Activated T-cell treated with anti-CD3 and anti-CD28 coated beads, Interleukin-2, amount 50 U/mL, for 24 hours (primary cell): ENCODE measurements at regions not wholly inside any gene's neighbourhood (a gene's known extent, or its start where the extent isn't known, plus 50 kb on each side); places are given as distances from the start of the nearest gene placed in this dataset.
"Not testable (repeated sequence)": the region's sequence is repeated elsewhere in the genome, so short reads cannot be mapped to it uniquely, and the experiment has no call there.

Experiments used
- DNase-seq: peaks from one replicate; pipeline ENCODE4 v3.0.0-alpha.2; 2020
- H3K27ac Mint-ChIP-seq: 2 replicates; pipeline ENCODE4 v1.8.0; 2020; ENCODE audit warnings: mild to moderate bottlenecking, mixed read lengths
- H3K27me3 Mint-ChIP-seq: 2 replicates; pipeline ENCODE4 v1.8.0; 2020; ENCODE audit warnings: mixed read lengths
- H3K36me3 Mint-ChIP-seq: 2 replicates; pipeline ENCODE4 v1.8.0; 2020; ENCODE audit warnings: low read depth, mixed read lengths
- H3K4me1 Mint-ChIP-seq: 2 replicates; pipeline ENCODE4 v1.8.0; 2020; ENCODE audit warnings: low read depth, mixed read lengths
- H3K4me3 Mint-ChIP-seq: 2 replicates; pipeline ENCODE4 v1.8.0; 2020; ENCODE audit warnings: mild to moderate bottlenecking, moderate library complexity, mixed read lengths
- H3K9me3 Mint-ChIP-seq: 2 replicates; pipeline ENCODE4 v1.8.0; 2020; ENCODE audit warnings: mixed read lengths

DNA sequence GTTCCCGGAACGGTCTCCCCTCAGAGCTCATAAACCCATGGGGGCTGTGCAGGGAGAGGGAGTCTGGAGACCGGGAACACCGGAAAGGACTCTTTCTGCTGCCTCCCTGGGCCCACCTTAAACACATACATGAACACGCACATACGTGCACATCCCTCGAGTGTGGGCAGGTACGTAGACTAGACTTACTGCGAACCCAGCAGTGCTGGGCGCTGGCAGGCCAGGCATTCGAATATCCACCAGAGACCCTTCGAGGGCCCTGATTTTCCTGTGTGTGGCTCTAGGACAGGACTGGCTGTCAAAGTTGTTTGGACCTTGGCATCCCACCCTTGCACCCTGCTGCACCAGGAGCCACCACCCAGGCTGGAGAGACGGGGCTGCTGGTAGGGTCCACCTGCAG is 102.7 kb downstream of the PLXNA1 start:
- no peaks in the 10 kb centered on the region for H3K9me3 Mint-ChIP-seq
- no peak for DNase-seq
- H3K4me3 Mint-ChIP-seq: no peak overlapping the region
- no peaks in the 10 kb centered on the region for H3K36me3 Mint-ChIP-seq
- H3K27me3 Mint-ChIP-seq: peaks cover 6% of the 10 kb centered on the region
- H3K4me1 Mint-ChIP-seq: no peaks in the 10 kb centered on the region
- H3K27ac Mint-ChIP-seq: no peak overlapping the region

DNA sequence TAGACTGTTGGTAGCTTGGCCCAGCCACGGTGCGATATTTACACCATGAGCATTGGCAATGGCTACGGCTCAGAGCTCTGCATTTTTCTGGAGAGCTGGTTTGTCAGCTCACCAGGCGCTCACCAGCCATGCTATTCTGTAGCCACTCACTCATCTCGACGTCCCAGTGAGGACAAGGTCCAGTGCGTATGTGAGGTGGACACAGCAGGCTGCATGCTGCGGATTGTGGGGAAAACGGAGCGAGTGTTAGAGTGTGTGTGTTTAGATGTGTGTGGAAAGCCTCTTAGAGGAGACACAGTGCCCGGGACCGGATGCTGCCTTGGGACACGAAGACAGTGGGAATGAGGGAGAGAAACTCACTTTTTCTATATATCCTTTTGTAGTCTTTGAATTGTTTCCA is 103.7 kb downstream of the PLXNA1 start:
- not testable (repeated sequence) for H3K4me1 Mint-ChIP-seq, H3K27me3 Mint-ChIP-seq, H3K9me3 Mint-ChIP-seq, DNase-seq, H3K4me3 Mint-ChIP-seq, H3K27ac Mint-ChIP-seq, H3K36me3 Mint-ChIP-seq

DNA sequence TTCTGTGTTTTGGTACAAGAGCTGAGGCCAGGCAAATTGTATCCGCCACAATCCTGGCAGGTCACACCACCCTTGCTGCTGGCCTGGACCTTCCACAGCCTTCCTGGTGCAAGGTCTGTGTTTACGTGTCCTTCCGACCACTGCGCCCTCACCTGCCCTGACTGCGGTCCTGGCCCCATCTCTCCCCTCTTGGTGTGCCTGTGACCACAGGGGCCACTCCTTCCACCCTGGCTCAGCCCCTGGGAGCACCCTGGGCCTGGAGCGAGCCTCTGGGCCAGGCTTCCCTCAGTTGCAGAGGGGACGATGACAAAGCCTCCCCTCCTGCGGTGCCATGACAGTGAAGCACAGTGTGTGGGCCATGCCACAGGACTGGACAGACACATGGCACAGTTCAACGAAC is 104.5 kb downstream of the PLXNA1 start:
- DNase-seq: no peak
- H3K9me3 Mint-ChIP-seq: no peaks in the 10 kb centered on the region
- peaks cover 10% of the 10 kb centered on the region for H3K27me3 Mint-ChIP-seq
- H3K36me3 Mint-ChIP-seq: no peaks in the 10 kb centered on the region
- H3K4me1 Mint-ChIP-seq: no peaks in the 10 kb centered on the region
- H3K27ac Mint-ChIP-seq: no peak overlapping the region
- no peak overlapping the region for H3K4me3 Mint-ChIP-seq

DNA sequence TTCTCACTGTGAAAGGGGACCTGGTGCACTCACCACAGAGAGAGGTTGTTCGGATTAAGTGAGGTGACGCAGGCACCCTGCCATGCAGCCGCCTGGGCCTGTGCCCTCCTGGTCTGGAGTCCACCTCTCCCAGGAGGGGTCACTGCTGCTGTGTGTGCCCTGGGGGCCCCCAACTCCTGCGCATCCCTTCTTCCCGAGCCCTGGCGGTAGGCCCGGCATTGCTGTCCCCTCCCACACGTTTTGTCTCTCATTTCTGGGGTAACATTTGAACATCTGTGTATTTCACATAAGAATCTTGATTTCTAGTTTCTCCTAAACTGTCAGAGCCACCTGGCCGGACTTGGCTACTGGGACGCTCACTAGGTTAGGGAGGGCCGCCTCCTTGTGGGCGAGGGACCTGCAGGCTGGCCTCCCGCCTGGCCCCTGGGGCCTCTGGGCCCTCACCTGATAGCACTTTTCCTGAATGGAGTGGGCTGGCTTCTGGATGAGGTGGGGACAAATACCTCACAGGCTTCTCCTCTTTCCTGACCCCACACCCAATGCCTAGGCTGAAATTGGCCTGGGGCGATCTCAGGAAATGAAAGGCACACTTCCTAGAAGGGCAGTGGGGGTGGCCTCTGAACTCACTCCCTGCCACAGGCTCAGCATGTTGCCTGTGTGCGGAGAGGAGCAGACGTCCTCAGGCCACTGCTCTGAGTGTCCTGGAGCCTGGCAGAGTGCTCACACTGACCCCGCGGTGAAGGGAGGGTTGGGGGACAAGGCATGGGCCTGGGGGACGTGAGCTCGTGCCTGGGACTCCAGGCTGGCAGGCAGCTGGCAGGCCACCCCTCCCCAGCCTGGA is 104.2 kb upstream of the PRR23E start:
- no peak for DNase-seq
- Mint-ChIP-seq H3K4me3 (no peak overlapping the region), H3K27ac (no peak overlapping the region), H3K4me1 (no peaks in the 10 kb centered on the region), H3K36me3 (no peaks in the 10 kb centered on the region), H3K27me3 (peaks cover 10% of the 10 kb centered on the region), H3K9me3 (no peaks in the 10 kb centered on the region)

DNA sequence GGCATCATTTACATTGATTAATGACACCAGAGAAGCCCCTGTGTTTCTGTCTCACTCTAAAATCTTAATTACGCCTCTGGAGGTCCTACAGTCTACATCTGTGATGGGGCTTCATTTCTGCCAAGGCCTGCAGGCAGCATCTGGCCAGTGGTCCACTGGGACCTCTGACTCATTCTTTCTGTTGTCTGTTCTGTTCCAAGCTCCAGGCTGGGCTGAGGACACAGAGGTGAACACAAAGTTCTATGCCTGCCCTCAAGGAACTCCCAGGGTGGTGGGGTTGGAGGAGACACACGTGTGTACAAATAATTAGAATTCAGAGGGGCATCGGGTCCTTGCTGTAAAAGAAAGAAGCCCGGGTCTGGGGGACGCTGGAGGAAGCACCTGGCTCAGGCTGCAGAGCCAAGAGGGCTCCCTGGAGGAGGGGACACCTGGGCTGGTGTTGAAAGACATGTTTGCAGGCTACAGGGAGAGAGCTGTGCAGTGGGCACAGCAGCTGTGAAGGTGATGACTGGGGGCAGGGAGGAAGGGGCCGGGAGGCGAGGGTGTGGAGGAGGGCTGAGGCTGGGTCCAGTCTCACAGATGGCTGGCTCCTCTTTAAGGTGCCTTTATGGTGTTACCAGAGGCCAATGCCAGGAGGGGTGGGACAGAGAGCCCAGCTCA is 103.3 kb upstream of the PRR23E start:
- Mint-ChIP-seq H3K27ac (no peak overlapping the region), H3K9me3 (no peaks in the 10 kb centered on the region), H3K27me3 (peaks cover 10% of the 10 kb centered on the region), H3K4me1 (no peaks in the 10 kb centered on the region), H3K4me3 (no peak overlapping the region), H3K36me3 (no peaks in the 10 kb centered on the region)
- no peak for DNase-seq

DNA sequence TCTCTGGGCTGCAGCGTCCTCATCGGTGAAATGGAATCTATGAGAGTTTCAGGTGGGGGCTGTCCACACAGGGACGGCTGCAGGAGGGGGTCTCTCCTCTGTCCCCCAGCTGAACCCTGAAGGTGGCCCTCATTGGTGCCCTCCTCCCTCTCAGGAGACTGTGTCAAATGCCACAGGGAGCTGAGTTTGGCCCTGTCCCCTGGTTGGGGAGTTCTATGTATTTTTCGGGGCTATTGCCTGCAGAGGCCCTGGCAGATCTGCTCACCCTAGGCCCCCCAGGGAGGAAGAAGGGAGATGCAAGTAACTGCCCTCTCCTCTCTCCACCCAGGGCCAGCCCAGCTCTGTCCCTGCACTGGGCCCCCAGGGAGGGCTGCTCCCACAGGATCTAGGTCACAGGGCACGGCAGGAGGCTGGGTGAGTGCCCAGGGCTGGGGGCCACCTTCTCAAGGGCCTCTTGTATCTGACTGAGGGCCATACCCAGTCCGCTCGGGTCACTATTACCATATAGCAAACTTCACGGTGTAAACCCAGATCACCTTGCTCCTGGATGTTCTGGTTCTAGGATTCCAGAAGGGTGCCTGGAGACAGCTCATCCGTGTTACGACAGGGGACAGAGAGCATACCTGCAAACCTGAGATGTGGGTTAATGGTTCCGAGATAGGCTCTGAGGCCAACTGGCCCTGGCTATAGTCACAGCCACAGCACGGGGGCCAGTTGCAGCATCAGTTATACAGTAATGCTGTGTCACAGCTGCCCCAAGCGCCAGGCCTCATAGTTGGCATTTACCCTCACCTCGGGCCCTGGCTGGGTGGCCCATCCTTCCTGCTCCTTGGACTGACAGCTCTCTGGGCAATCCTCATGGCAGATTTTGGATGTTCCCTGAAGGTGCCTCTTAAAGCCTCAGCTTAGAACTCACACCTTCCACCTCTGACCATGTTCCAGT is 102.4 kb upstream of the PRR23E start:
- no peaks in the 10 kb centered on the region for H3K9me3 Mint-ChIP-seq
- no peak for DNase-seq
- H3K27me3 Mint-ChIP-seq: peaks cover 10% of the 10 kb centered on the region
- no peak overlapping the region for H3K4me3 Mint-ChIP-seq
- no peaks in the 10 kb centered on the region for H3K36me3 Mint-ChIP-seq
- no peaks in the 10 kb centered on the region for H3K4me1 Mint-ChIP-seq
- no peak overlapping the region for H3K27ac Mint-ChIP-seq

DNA sequence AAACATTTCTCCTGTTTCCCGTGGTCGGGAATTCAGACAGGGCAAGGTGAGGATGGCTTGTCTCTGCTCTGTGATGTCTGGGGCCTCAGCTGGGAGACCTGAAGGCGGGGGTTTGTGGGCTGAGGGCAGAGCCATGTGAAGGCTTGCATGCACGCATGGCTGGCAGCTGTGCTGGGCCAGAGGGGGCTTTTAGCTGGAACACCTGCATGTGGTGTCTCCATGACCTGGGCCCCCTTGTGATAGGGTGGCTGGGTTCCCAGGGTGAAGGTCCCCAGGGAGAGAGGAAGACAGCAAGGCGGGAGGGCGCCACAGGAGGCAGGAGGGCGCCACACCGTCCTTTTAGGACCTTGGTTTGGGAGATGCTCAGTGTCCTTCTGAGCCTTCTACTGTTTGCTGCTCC is 101.6 kb upstream of the PRR23E start:
- Mint-ChIP-seq H3K27me3 (peaks cover 10% of the 10 kb centered on the region), H3K4me3 (no peak overlapping the region), H3K4me1 (no peaks in the 10 kb centered on the region), H3K9me3 (no peaks in the 10 kb centered on the region), H3K36me3 (no peaks in the 10 kb centered on the region), H3K27ac (no peak overlapping the region)
- DNase-seq: no peak

DNA sequence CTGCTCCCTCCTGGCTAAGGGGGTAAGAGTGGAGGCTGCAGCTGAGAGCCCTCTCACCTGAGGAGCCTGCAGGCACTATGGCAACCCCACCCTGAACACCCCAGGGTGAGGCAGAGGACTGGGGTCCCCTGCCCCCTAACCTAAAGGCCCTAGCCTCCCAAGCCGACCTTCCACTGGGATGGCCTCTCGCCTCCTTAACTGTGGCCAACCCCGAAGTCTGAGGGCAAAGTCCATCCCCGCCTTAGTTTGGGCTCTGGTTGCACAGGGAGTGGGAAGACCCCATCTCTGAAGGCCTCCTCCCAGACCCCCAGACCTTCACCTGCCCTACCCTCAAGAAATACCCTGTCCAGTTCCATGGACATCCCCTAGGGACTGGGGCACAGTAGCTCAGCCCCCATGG is 100.6 kb upstream of the PRR23E start:
- no peaks in the 10 kb centered on the region for H3K36me3 Mint-ChIP-seq
- DNase-seq: no peak
- no peaks in the 10 kb centered on the region for H3K4me1 Mint-ChIP-seq
- no peak overlapping the region for H3K27ac Mint-ChIP-seq
- no peaks in the 10 kb centered on the region for H3K9me3 Mint-ChIP-seq
- no peak overlapping the region for H3K4me3 Mint-ChIP-seq
- H3K27me3 Mint-ChIP-seq: peaks cover 10% of the 10 kb centered on the region

DNA sequence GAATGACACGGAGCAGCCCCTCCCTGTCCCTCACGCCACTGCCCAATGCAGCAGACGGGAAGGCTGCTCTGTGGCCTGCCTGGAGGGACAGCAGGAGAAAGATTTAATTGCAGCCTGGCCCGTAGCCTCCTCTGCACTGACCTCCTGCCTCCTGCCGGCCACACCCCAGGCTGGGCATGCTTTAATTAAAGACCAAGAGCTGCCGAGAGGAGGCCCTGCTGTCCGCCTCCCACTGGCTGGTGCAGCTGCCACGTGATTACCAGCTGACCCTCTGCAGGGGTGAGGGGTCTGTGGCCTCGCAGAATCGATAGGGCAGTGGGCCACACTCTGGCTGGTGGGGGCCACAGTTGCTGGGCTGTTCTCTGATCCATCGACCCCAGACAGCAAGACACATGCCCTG is 100.2 kb upstream of the PRR23E start:
- Mint-ChIP-seq H3K27me3 (peaks cover 10% of the 10 kb centered on the region), H3K9me3 (no peaks in the 10 kb centered on the region), H3K4me1 (no peaks in the 10 kb centered on the region), H3K36me3 (no peaks in the 10 kb centered on the region), H3K4me3 (no peak overlapping the region), H3K27ac (no peak overlapping the region)
- no peak for DNase-seq

DNA sequence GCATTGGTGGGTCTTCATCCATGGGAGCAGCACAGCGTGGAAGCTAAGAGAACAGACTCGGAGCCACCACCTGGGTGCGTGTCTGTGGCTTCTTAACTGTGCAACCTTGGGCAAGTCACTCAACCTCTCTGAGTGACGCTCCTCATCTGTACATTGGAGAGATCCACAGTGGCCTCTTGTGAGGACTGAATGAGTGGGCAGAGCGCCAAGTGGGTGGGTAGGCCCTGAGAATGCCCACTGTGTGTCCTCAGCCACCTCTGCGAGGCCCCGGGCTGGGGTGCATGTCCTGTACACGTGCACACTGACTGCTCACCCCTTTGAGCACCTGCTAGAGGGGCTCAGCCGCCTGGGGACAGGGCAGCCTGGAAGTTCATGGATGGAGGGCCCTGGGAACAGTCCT is 99.6 kb upstream of the PRR23E start:
- H3K9me3 Mint-ChIP-seq: no peaks in the 10 kb centered on the region
- no peak overlapping the region for H3K27ac Mint-ChIP-seq
- DNase-seq: no peak
- H3K36me3 Mint-ChIP-seq: no peaks in the 10 kb centered on the region
- H3K4me1 Mint-ChIP-seq: no peaks in the 10 kb centered on the region
- peaks cover 10% of the 10 kb centered on the region for H3K27me3 Mint-ChIP-seq
- H3K4me3 Mint-ChIP-seq: no peak overlapping the region

DNA sequence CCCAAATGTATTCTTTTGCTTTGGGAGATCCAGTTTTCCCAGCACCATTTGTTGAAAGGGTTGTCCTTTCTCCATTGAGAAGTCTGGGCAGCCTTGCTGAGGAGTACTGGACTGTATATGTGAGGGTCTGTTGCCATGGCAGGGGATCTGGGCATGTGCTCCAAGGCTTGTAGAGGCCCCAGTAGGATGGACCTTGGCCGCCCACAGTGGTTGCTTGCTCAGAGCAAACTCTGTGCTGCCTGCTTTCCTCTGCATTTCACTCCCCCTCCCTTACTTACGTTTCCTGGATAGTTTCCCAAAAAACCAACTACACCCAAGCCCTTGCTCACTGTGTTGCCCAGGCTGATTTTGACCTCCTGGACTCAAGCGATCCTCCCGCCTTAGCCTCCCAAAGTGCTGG is 97.2 kb upstream of the PRR23E start:
- Mint-ChIP-seq H3K27me3 (peaks cover 4% of the 10 kb centered on the region), H3K36me3 (no peaks in the 10 kb centered on the region), H3K4me3 (no peak overlapping the region), H3K4me1 (no peaks in the 10 kb centered on the region), H3K9me3 (no peaks in the 10 kb centered on the region), H3K27ac (no peak overlapping the region)
- no peak for DNase-seq

DNA sequence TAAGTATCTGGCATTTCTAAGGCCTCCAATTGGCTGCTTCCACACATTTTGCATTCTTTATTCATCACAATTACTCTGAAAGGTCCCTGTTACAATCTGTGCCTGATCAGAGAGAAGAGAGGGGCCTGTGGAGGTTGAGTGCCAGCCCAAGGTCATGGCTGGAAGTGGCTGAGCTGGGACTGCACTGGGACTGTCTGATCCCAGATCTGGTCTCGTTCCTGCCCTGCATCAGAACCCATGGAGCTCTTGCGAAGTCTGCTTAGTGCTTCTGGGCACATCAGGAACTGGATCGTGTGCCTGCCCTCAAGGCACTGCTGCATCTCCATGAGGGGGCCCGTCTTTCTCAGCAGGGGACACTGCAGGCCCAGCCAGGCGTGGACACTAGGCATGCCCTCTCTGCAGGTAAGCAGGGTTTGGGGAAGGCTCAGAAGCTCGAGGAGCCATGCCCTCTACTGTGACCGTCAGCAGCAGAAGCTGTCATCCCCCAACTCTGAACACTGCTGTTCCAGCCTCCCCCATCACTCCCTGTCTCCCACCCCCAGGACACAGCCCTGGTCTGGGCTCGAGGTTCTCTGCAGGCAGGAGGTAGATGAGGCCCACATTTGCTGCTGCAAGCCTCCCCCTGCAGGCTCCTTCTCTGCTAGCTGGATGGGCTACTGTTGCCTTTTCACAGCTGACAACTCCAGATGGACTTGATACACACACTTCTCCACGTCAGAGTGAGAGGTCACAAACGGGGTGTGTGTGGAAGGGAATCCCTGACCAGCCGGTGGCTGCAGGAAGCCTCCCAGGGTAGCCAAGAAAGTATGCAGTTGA is 96.5 kb upstream of the PRR23E start:
- Mint-ChIP-seq H3K4me3 (no peak overlapping the region), H3K27ac (no peak overlapping the region), H3K36me3 (no peaks in the 10 kb centered on the region), H3K4me1 (no peaks in the 10 kb centered on the region), H3K27me3 (peaks cover 4% of the 10 kb centered on the region), H3K9me3 (no peaks in the 10 kb centered on the region)
- DNase-seq: no peak

DNA sequence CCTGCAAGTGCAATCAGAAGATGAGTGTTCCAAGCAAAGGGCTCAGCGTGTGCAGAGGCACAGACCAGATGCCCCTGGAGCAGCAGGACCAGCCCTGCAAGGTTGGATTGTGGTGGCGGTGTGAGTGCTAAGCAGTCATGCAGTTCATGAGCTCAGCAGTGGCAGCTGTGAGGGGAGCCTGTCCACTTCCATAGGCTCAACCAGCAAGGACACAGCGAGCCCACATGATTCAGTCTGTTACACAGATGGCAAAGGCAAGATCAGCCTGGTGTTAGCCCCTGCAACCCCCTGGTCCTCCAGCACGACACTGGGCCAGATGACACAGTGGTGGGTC is 95.9 kb upstream of the PRR23E start:
- H3K9me3 Mint-ChIP-seq: no peaks in the 10 kb centered on the region
- H3K36me3 Mint-ChIP-seq: no peaks in the 10 kb centered on the region
- peaks cover 1% of the 10 kb centered on the region for H3K27me3 Mint-ChIP-seq
- H3K4me1 Mint-ChIP-seq: no peaks in the 10 kb centered on the region
- DNase-seq: peak; percentile 14
- H3K4me3 Mint-ChIP-seq: no peak overlapping the region
- H3K27ac Mint-ChIP-seq: no peak overlapping the region

DNA sequence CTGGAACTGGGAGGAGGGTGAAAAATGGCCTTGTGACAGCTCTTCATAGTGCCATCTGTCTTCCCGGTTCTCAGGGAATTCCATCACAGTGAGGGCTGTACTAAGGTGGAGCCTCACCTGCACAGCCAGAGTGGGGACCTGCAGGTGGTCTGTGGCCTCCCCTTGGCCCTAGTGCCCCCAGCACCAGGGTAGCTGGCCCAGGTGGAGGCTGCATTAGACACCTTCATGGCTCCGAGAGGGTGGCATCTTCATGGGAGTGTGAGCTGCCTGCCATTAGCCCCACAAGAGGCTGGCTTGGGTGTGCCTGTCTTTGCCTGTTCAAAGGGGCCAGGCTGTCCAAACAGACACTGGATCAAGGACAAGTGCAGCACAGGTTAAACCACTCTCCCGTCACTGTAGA is 95.5 kb upstream of the PRR23E start:
- no peaks in the 10 kb centered on the region for H3K9me3 Mint-ChIP-seq
- peak; percentile 15 for DNase-seq
- H3K27me3 Mint-ChIP-seq: no peaks in the 10 kb centered on the region
- no peak overlapping the region for H3K4me3 Mint-ChIP-seq
- no peaks in the 10 kb centered on the region for H3K36me3 Mint-ChIP-seq
- H3K27ac Mint-ChIP-seq: no peak overlapping the region
- H3K4me1 Mint-ChIP-seq: no peaks in the 10 kb centered on the region
